Stromal cell of bone marrow (primary cell): ENCODE measurements at regions not wholly inside any gene's neighbourhood (a gene's known extent, or its start where the extent isn't known, plus 50 kb on each side); places are given as distances from the start of the nearest gene placed in this dataset.

Source experiments
- DNase-seq: peaks from one replicate; pipeline ENCODE4 v3.0.0-alpha.2; 2012; ENCODE audit warnings: low read depth

GRCh38 chr6:71430018-71430417 is 141.4 kb downstream of the OGFRL1 start:
- DNase-seq = no peak

- no peak for DNase-seq
Observed at GRCh38 chr6:71433441-71433840, 144.8 kb downstream of the OGFRL1 start.

DNA sequence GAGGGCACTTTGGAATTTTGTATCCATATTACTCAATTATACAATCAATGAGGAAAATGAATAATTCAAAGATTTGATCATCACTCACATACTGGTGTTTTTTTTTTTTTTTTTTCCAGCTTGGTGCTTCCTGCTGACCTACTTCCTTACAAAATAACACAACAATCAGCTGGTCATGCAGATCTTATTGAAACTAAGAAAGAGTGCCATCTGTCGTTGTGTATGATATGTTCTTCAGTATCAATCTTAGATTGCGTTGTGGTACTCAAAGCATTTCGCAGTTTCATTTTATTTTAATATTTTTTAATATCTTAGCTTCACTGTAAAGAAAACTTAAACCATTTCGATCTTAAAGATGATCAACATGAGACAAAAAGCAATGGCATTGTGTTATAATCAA is 155.6 kb downstream of the OGFRL1 start:
- DNase-seq = no peak

DNA sequence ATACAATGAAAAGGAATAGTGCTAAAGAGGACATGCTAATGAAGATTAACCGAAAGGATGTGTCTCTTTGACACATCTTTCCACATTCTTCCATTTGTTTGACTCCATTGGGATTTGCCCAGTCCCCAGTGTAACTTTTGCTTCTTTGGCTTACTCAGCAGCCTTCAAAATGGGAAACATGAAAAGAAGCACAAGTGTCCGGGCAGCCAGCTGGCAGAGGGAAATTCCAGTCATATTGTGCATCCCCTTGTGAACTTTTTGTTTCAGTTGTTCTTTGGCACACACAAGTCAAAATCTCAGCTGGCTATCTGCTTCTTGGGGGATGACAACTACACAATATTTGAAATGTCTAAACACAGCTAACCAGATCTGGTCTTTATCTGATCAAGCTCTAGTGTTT is 157.4 kb downstream of the OGFRL1 start:
- no peak for DNase-seq

DNA sequence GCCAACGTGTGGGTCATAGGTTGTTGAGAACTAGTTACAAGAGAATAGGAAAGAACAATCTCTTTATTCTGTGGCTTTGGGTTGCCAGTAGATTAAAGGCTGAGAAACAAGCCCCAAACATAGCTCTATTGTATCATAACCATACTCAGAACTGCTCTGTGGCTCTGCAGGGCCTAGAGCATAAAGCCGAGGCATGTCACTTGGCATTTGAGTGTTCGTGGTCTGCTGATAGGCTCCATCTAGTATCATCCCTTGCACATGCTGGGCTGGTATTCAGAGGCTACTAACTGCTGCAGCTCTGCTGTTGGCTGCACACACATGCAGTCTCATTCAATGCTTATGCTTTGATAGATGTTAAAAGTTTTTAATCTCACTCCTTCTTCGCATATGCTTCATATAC is 157.9 kb downstream of the OGFRL1 start:
- DNase-seq = no peak

DNA sequence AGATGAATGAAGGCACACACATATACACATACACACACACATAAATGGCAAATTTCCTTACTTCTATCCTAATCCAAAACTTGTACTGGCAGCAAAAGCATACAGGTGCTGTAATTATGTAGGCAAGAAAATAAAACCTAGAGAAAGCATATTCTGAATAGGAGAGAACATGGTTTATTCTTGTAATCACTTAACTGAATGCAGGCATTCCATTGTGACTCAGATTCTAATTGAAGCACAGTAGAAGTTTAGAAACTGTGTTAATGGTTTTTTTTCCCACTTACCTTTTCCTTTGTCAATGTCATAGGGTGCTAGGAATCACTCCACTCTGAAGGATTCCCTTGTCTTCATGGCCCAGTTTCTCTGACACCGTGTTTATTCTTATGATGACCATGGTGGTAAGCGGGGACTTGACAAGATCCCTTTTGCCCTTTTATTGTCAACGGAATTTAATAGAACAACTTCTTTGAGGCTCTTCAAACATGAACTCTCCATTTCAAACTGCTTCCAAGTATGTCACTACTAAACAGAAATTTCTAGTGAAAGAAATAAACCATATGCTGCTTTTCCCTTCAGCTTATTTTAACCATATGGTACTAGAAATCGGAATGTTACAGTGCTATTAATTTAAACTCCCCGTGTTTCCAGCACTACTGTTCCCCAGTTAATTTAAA is 164.2 kb downstream of the OGFRL1 start:
- no peak for DNase-seq

DNA sequence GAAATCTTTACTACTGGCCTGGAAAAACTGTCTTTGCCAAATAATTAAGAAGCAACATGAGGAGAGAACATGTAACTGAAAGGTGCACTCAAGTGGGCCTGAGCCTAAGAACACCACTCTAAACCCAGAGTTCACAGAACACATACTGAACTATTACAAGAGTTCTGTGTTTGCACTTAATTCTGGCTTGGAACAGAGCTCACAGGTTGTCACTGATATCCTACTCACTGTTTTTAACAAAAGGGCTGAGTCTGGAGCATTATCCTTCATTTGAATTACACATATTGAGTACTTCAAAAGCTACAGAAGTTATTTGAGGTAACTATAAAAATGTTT is 164.7 kb downstream of the OGFRL1 start:
- DNase-seq = no peak

DNA sequence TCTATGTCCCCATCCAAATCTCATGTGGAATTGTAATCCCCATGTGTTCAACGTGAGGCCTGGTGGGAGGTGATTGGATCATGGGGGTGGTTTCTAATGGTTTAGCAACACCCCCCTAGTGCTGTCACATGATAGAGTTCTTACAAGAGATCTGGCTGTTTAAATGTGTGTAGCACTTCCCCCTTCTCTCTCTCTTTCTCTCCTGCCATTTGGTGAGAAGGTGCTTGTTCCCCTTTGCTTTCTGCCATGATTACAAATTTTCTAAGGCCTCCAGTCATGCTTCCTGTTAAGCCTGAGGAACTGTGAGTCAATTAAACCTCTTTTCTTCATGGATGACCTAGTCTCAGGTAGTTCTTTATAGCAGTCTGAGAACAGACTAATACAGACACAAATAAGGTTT is 165.4 kb downstream of the OGFRL1 start:
- no peak for DNase-seq

- DNase-seq = no peak
Observed at GRCh38 chr6:71457929-71458328, 169.3 kb downstream of the OGFRL1 start.

DNA sequence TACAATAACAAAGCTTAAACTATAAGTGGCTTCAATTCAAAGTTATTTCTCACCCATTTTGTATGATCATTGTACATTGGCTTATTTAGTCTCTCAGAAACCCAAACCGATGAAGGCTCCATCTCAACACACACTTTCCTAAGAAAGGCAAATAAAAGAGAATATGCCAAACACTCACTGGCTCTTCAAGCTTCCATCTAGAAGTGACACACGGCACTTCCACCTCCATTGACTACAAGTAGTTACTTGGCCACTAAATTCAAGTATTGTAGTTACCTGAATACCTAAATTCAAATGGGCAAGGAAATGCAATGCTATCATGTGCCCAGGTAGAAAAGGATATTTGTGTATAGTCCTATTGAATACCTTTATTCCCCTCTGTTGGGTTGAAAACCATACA is 170.6 kb downstream of the OGFRL1 start:
- no peak for DNase-seq

DNA sequence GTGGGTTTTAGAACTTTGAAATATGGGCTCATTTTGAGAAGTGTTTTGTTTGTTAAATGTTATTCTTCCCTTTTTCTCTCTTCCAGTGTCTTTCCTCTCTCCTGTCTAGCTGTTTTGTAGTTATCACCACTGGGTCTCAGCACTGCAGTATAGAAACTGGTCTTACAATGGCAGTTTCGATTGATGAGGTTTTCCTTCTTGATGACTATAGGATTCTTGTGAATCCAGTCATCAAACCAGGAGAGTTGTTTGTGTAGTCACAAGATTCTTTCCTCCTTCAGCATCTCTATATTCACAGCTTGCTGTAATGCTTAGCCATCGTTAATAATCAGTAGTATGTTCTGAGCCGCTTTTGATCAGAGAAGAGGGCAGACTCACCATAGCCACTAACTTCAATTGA is 172.3 kb downstream of the OGFRL1 start:
- no peak for DNase-seq

DNA sequence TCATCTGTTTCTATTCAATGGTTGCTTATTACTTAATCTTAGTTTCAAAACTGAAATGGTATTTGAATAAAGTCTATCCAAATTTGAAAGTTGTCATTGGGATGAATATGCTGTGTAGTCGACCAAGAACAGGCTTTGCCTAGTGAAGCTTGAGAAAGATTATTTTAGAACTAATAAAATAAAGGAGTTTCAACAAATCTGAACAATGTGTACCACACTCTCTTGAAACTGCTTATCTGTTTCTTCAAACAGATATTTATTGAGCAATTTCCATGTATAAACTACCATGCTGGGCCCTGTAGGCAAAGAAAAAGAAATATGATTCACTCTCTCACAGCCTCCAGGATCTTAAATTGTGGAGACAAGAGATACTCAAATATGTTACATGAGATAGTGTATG is 174.4 kb downstream of the OGFRL1 start:
- no peak for DNase-seq

GRCh38 chr6:71465096-71465495 is 176.5 kb downstream of the OGFRL1 start:
- DNase-seq = no peak

- no peak for DNase-seq
Observed at GRCh38 chr6:71466362-71466761, 177.8 kb downstream of the OGFRL1 start.

DNA sequence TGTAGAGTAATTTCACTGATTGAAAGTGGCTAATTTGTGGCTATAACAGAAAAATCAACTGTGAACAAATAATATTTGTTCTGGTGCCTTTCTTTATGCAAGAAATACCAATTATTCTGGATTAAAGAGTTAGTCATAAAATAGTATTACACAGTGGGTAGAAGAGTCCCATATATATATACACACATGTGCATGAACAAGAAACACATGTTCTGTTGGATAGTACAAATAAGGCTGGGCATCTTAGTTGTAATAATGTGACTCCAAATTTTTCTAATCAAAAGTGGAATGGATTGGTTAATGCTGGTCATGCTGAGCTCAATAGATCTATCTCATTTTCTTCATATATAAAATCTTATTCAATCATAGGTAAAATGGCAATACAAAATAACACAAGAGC is 179.4 kb downstream of the OGFRL1 start:
- no peak for DNase-seq

- peak; percentile 92 for DNase-seq
Observed at GRCh38 chr6:71468841-71469700, 180.5 kb downstream of the OGFRL1 start.

- no peak for DNase-seq
Observed at GRCh38 chr6:71471718-71472117, 183.1 kb downstream of the OGFRL1 start.

DNA sequence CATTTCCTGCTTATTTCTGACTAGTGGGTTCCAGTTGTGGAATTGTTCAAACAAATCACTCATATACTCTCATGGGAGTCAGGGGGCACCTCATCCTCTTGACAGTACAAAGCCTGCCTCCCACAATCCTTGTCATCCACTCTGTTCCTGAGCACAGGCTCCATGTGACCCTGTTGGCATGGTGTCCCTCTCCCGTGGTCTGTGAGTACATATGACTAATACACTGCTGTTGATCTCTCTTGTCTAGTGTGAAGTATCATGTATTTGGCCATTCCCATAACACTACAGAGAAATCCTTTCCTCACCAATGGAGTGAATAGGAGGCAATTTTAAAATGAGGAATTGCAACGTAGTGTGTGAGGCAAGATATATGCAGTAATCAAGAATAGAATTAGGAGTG is 185.3 kb downstream of the OGFRL1 start:
- DNase-seq = peak; percentile 97

- DNase-seq = no peak
Observed at GRCh38 chr6:71474942-71475341, 186.3 kb downstream of the OGFRL1 start.

- DNase-seq = no peak
Observed at GRCh38 chr6:71476371-71476770, 187.8 kb downstream of the OGFRL1 start.

- DNase-seq = no peak
Observed at GRCh38 chr6:71476872-71477271, 188.3 kb downstream of the OGFRL1 start.

DNA sequence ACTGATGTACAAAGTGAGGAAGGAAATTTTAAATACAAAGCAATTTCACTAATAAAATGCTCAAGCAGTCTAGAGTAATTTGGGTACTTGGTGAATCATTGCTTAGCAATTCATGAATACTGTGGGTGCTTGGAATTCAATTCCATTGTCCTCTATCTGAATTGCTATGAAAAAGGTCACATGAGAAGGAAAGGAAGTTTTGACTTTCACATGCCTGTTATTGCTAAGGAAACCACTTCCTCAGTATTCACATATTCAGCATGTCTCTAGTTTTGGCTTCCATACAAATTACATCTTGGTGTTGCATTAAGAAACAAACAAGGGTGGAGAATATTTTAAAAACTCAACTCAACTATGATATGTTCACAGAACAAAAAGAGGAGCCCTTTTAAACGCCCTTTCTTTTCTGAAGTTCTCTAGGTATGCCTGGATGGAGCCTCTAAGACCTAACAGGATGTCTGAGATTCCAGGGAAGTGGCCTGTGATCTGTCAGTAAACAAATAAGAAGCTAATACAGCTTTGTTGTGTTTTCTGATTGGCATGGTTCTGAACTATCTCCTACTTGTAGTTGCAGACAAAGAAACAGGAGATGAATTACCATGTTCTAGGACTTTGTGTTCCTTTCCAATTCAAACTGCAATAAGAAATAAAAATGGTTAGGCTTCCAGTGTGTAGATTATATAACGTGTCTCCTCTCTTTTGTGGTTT is 190.4 kb downstream of the OGFRL1 start:
- peak; percentile 86 for DNase-seq

DNA sequence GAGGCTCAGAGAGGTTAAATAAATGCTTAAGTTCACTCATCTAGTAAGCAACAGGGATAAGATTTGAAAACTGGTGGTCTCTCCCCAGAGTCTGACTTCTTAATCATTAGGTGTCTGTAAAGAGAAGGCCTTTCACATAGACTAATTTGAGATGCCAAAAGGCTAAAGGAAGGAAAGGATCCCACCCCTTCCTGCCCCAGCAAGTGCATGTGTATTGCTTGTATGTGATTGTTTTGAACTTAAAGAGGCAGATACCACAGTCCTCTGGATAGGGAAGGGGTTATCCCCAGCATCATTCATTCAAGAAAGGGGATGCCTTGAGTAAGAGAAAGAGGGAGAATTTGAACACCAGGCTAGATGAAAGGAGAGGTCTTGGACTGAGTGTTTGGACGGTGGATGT is 192.0 kb downstream of the OGFRL1 start:
- DNase-seq = no peak
